ENCODE measurements at regions not wholly inside any gene's neighbourhood (a gene's known extent, or its start where the extent isn't known, plus 50 kb on each side); places are given as distances from the start of the nearest gene placed in this dataset.

- H3K4me3 ChIP-seq (ENCODE audit: low read depth, low read length): no peak overlapping the region
- ChIA-PET POLR2A (no interaction called here), CTCF (interaction anchor here (1.8 to 4.2 kb wide), 3 partner anchors 11 to 14 kb away, joined by 6 to 21 read pairs (median 13); no protein-coding TSS in a partner anchor)
- H3K27me3 ChIP-seq (ENCODE audit: control insufficient read depth, insufficient read depth, low read length): peaks cover 3% of the 10 kb centered on the region; the same call in 1 of the 2 replicates
- TF ChIP-seq CTCF (IDR thresholded peaks at IDR 0.05; ENCODE audit: insufficient read depth, low read depth, low read length): no peak
- H3K36me3 ChIP-seq (ENCODE audit: control insufficient read depth, insufficient read depth, low read length): no peaks in the 10 kb centered on the region
- no peak for DNase-seq (ENCODE audit: low read depth)
Measured at GRCh38 chr4:26001816-26002215, 87.8 kb downstream of the SMIM20 start.

GRCh38 chr4:26003056-26003455, 89.0 kb downstream of the SMIM20 start:
- DNase-seq (ENCODE audit: low read depth): no peak
- CTCF ChIA-PET: interaction anchor here (1.9 to 4.2 kb wide), 3 partner anchors 10 to 14 kb away, joined by 4 to 13 read pairs (median 12); no protein-coding TSS in a partner anchor

GRCh38 chr4:26004290-26004689, 90.3 kb downstream of the SMIM20 start:
- H3K4me3 ChIP-seq (ENCODE audit: low read depth, low read length): no peak overlapping the region
- no peaks in the 10 kb centered on the region for H3K36me3 ChIP-seq (ENCODE audit: control insufficient read depth, insufficient read depth, low read length)
- H3K27me3 ChIP-seq (ENCODE audit: control insufficient read depth, insufficient read depth, low read length): peaks cover 3% of the 10 kb centered on the region; the same call in 1 of the 2 replicates
- no peak for DNase-seq (ENCODE audit: low read depth)
- CTCF ChIA-PET: interaction anchor here (1.2 to 2.9 kb wide), 4 partner anchors 10 to 16 kb away, joined by 3 to 12 read pairs (median 4); no protein-coding TSS in a partner anchor
- POLR2A ChIA-PET: no interaction called here
- TF ChIP-seq CTCF (IDR thresholded peaks at IDR 0.05; ENCODE audit: insufficient read depth, low read depth, low read length): no peak

More at GRCh38 chr4:26003056-26003455, 89.0 kb downstream of the SMIM20 start:
- TF ChIP-seq CTCF (IDR thresholded peaks at IDR 0.05; ENCODE audit: insufficient read depth, low read depth, low read length): no peak
- Histone ChIP-seq H3K27me3 (ENCODE audit: control insufficient read depth, insufficient read depth, low read length) (peaks cover 3% of the 10 kb centered on the region; the same call in 1 of the 2 replicates), H3K36me3 (ENCODE audit: control insufficient read depth, insufficient read depth, low read length) (no peaks in the 10 kb centered on the region), H3K4me3 (ENCODE audit: low read depth, low read length) (no peak overlapping the region)
- POLR2A ChIA-PET: no interaction called here

- H3K27me3 ChIP-seq (ENCODE audit: control insufficient read depth, insufficient read depth, low read length): peaks cover 4% of the 10 kb centered on the region
- no peak overlapping the region for H3K4me3 ChIP-seq (ENCODE audit: low read depth, low read length)
- TF ChIP-seq CTCF (IDR thresholded peaks at IDR 0.05; ENCODE audit: insufficient read depth, low read depth, low read length): no peak
- no peak for DNase-seq (ENCODE audit: low read depth)
- CTCF ChIA-PET: interaction anchor here (0.7 to 2.9 kb wide), 5 partner anchors 11 to 323 kb away, joined by 3 to 12 read pairs (median 4); no protein-coding TSS in a partner anchor
- POLR2A ChIA-PET: no interaction called here
- no peaks in the 10 kb centered on the region for H3K36me3 ChIP-seq (ENCODE audit: control insufficient read depth, insufficient read depth, low read length)
Measured at GRCh38 chr4:26005764-26006163, 91.7 kb downstream of the SMIM20 start.

GRCh38 chr4:26008737-26009136, 94.7 kb downstream of the SMIM20 start:
- no peak for TF ChIP-seq CTCF (IDR thresholded peaks at IDR 0.05; ENCODE audit: insufficient read depth, low read depth, low read length)
- Histone ChIP-seq H3K27me3 (ENCODE audit: control insufficient read depth, insufficient read depth, low read length) (peaks cover 6% of the 10 kb centered on the region; the same call in 1 of the 2 replicates), H3K36me3 (ENCODE audit: control insufficient read depth, insufficient read depth, low read length) (no peaks in the 10 kb centered on the region), H3K4me3 (ENCODE audit: low read depth, low read length) (no peak overlapping the region)
- no peak for DNase-seq (ENCODE audit: low read depth)
- ChIA-PET CTCF (interaction anchor here (1.4 kb wide), 1 partner anchor 8 kb away, joined by 3 read pairs; no protein-coding TSS in a partner anchor), POLR2A (interaction anchor here (0.7 kb wide), 1 partner anchor 322 kb away, joined by 13 read pairs; no protein-coding TSS in a partner anchor)
